Peyer's patch (tissue), 4 donors: ENCODE measurements at regions not wholly inside any gene's neighbourhood (a gene's known extent, or its start where the extent isn't known, plus 50 kb on each side); places are given as distances from the start of the nearest gene placed in this dataset.
"Not testable (repeated sequence)": the region's sequence is repeated elsewhere in the genome, so short reads cannot be mapped to it uniquely, and the experiment has no call there.

Experiments used
- DNase-seq, 3 donors: peaks; one replicate each; pipeline ENCODE4 v3.0.0-alpha.2; 2017 to 2019
- H3K27ac ChIP-seq, 4 donors: fragments of 200-600 bp; sonication (generic); one replicate each; pipeline ENCODE4 v1.5.1; 2016 to 2019
- H3K27me3 ChIP-seq, 2 donors: fragments of 200-600 bp; sonication (generic); one replicate each; pipeline ENCODE4 v1.5.1; 2019
- H3K36me3 ChIP-seq, 3 donors: fragments of 200-600 bp; sonication (generic); one replicate each; pipeline ENCODE4 v1.5.1; 2016 to 2019
- H3K4me1 ChIP-seq, 4 donors: fragments of 200-600 bp; sonication (generic); one replicate each; pipeline ENCODE4 v1.5.1; 2016 to 2019
- H3K4me3 ChIP-seq, 4 donors: fragments of 200-600 bp; sonication (generic); 1 replicate in 3 of 4; 2 replicates in 1 of 4; pipeline ENCODE4 v1.5.1; 2016 to 2019; ENCODE audit warnings: mild to moderate bottlenecking in 1 of 4
- H3K9me3 ChIP-seq, 4 donors: fragments of 200-600 bp; sonication (generic); one replicate each; pipeline ENCODE4 v1.5.1; 2016 to 2019; ENCODE audit warnings: mild to moderate bottlenecking in 1 of 4
- CTCF ChIP-seq, 6 experiments: fragments of 450-650 bp in 4 of 6; fragments of 200-600 bp in 2 of 6; sonication (generic) in 1 of 6; IDR thresholded peaks; one replicate each; pipeline ENCODE4 v1.5.1; 2017 to 2019; ENCODE audit warnings: antibody characterized with exemption in 6 of 6, mild to moderate bottlenecking in 3 of 6, moderate library complexity in 1 of 6
- POLR2A ChIP-seq, 2 donors: fragments of 450-650 bp; IDR thresholded peaks; one replicate each; pipeline ENCODE4 v1.5.1; 2017; ENCODE audit warnings: antibody characterized with exemption in 2 of 2, mild to moderate bottlenecking in 2 of 2, moderate library complexity in 2 of 2

GRCh38 chr2:4931721-4932365 lies 760.3 kb upstream of the SOX11 start:
- DNase-seq, result no peak
- no peaks in the 10 kb centered on the region for H3K36me3 ChIP-seq
- no peaks in the 10 kb centered on the region for H3K4me1 ChIP-seq
- no peak for TF ChIP-seq POLR2A (IDR thresholded peaks at IDR 0.05)
- TF ChIP-seq CTCF (IDR thresholded peaks at IDR 0.05), result no peak
- H3K27me3 ChIP-seq, result no peaks in the 10 kb centered on the region
- H3K9me3 ChIP-seq, result no peaks in the 10 kb centered on the region
- no peak overlapping the region for H3K27ac ChIP-seq
- no peak overlapping the region for H3K4me3 ChIP-seq

GRCh38 chr2:4935291-4935690 lies 756.9 kb upstream of the SOX11 start:
- not testable (repeated sequence) for H3K4me1 ChIP-seq, H3K36me3 ChIP-seq, H3K4me3 ChIP-seq, H3K9me3 ChIP-seq, H3K27me3 ChIP-seq, DNase-seq, H3K27ac ChIP-seq

GRCh38 chr2:4937550-4937949 lies 754.6 kb upstream of the SOX11 start:
- H3K4me3 ChIP-seq, result no peak overlapping the region
- no peaks in the 10 kb centered on the region for H3K9me3 ChIP-seq
- H3K27me3 ChIP-seq, result no peaks in the 10 kb centered on the region
- H3K27ac ChIP-seq, result no peak overlapping the region
- DNase-seq, result no peak
- TF ChIP-seq CTCF (IDR thresholded peaks at IDR 0.05), result no peak
- TF ChIP-seq POLR2A (IDR thresholded peaks at IDR 0.05), result no peak
- H3K4me1 ChIP-seq, result no peaks in the 10 kb centered on the region
- H3K36me3 ChIP-seq, result no peaks in the 10 kb centered on the region

- TF ChIP-seq CTCF (IDR thresholded peaks at IDR 0.05) (no peak), POLR2A (IDR thresholded peaks at IDR 0.05) (no peak)
- Histone ChIP-seq H3K36me3 (no peaks in the 10 kb centered on the region), H3K9me3 (no peaks in the 10 kb centered on the region), H3K27ac (no peak overlapping the region), H3K4me1 (no peaks in the 10 kb centered on the region), H3K4me3 (no peak overlapping the region), H3K27me3 (no peaks in the 10 kb centered on the region)
- DNase-seq, result no peak
These were observed 754.0 kb upstream of the SOX11 start for GRCh38 chr2:4938206-4938605.

GRCh38 chr2:4942441-4942840 lies 749.7 kb upstream of the SOX11 start:
- DNase-seq, result no peak
- H3K4me3 ChIP-seq, result no peak overlapping the region
- H3K27me3 ChIP-seq, result no peaks in the 10 kb centered on the region
- no peaks in the 10 kb centered on the region for H3K4me1 ChIP-seq
- H3K9me3 ChIP-seq, result no peaks in the 10 kb centered on the region
- TF ChIP-seq POLR2A (IDR thresholded peaks at IDR 0.05) (no peak), CTCF (IDR thresholded peaks at IDR 0.05) (no peak)
- no peak overlapping the region for H3K27ac ChIP-seq
- H3K36me3 ChIP-seq, result no peaks in the 10 kb centered on the region

- no peak for TF ChIP-seq CTCF (IDR thresholded peaks at IDR 0.05)
- no peak for TF ChIP-seq POLR2A (IDR thresholded peaks at IDR 0.05)
- Histone ChIP-seq H3K36me3 (no peaks in the 10 kb centered on the region), H3K27me3 (no peaks in the 10 kb centered on the region), H3K4me1 (no peaks in the 10 kb centered on the region), H3K4me3 (no peak overlapping the region), H3K27ac (no peak overlapping the region), H3K9me3 (no peaks in the 10 kb centered on the region)
- DNase-seq, result no peak
These were observed 744.3 kb upstream of the SOX11 start for GRCh38 chr2:4947911-4948310.
